NB4 (cell line): ENCODE measurements at regions not wholly inside any gene's neighbourhood (a gene's known extent, or its start where the extent isn't known, plus 50 kb on each side); places are given as distances from the start of the nearest gene placed in this dataset.

Source experiments
- CTCF ChIP-seq: IDR thresholded peaks from one replicate; pipeline ENCODE4 v1.5.1; 2012; ENCODE audit warnings: low read depth, low read length
- MAX ChIP-seq: IDR thresholded peaks from 2 replicates; pipeline ENCODE4 v1.6.1; 2011; ENCODE audit warnings: low read depth, low read length

- TF ChIP-seq CTCF (no peak), MAX (no peak)
Observed at GRCh38 chr16:89036776-89037175, 56.9 kb upstream of the ACSF3 start.
